HUES6 (cell line): ENCODE measurements at regions not wholly inside any gene's neighbourhood (a gene's known extent, or its start where the extent isn't known, plus 50 kb on each side); places are given as distances from the start of the nearest gene placed in this dataset.

Experiments used
- H3K27ac ChIP-seq: 2 replicates; pipeline ENCODE4 v1.7.0; 2013; ENCODE audit warnings: low read depth, mild to moderate bottlenecking, low read length, inconsistent platforms
- H3K27me3 ChIP-seq: 2 replicates; pipeline ENCODE4 v1.6.1; 2013; ENCODE audit warnings: low read length; ENCODE audit not compliant: control insufficient read depth, insufficient read depth
- H3K36me3 ChIP-seq: 2 replicates; pipeline ENCODE4 v1.6.1; 2013; ENCODE audit warnings: low read length; ENCODE audit not compliant: control insufficient read depth, insufficient read depth
- H3K4me1 ChIP-seq: 2 replicates; pipeline ENCODE4 v1.6.1; 2013; ENCODE audit warnings: low read length; ENCODE audit not compliant: control insufficient read depth, insufficient read depth
- H3K4me3 ChIP-seq: 2 replicates; pipeline ENCODE4 v1.5.1; 2013; ENCODE audit warnings: low read depth, low read length
- H3K9ac ChIP-seq: one replicate; pipeline ENCODE4 v1.6.1; 2013; ENCODE audit warnings: mild to moderate bottlenecking, low read length
- H3K9me3 ChIP-seq: 2 replicates; pipeline ENCODE4 v1.6.1; 2013; ENCODE audit warnings: low read depth, low read length; ENCODE audit not compliant: control insufficient read depth, insufficient read depth

- Histone ChIP-seq H3K9ac (no peak overlapping the region), H3K4me1 (no peaks in the 10 kb centered on the region), H3K27ac (no peak overlapping the region), H3K4me3 (no peak overlapping the region), H3K9me3 (0 out of 2 replicates have a peak, but pooled peaks cover 3% of the 10 kb centered on the region), H3K36me3 (no peaks in the 10 kb centered on the region), H3K27me3 (no peaks in the 10 kb centered on the region)
Observed at GRCh38 chr3:135349254-135349948, 554.3 kb downstream of the EPHB1 start.

GRCh38 chr3:135352213-135352612 is 557.2 kb downstream of the EPHB1 start:
- H3K9me3 ChIP-seq, result peaks cover 7% of the 10 kb centered on the region; the same call in 1 of the 2 replicates
- H3K4me1 ChIP-seq, result no peaks in the 10 kb centered on the region
- no peak overlapping the region for H3K4me3 ChIP-seq
- no peak overlapping the region for H3K9ac ChIP-seq
- no peak overlapping the region for H3K27ac ChIP-seq
- H3K36me3 ChIP-seq, result no peaks in the 10 kb centered on the region
- no peaks in the 10 kb centered on the region for H3K27me3 ChIP-seq

DNA sequence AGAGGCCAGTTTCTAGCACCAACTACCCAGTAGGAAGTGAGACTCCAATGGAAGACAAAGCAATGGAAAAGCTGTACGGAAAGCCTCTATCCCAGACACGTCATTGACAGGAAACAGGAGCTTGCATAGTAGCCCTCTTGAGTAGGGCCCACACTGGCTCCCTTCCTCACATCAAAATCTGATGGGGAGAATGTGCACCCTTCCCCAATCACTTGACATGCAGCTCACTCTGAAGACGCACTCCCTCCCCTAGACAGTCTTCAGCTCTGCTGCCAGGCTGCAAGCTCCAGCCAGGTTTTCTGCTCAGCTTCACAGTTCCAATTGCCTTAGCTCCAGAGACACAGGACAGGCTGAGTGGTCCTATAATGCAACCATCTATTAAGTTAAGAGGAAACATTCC is 567.8 kb downstream of the EPHB1 start:
- Histone ChIP-seq H3K27me3 (no peaks in the 10 kb centered on the region), H3K9ac (no peak overlapping the region), H3K4me1 (no peaks in the 10 kb centered on the region), H3K36me3 (no peaks in the 10 kb centered on the region), H3K9me3 (no peaks in the 10 kb centered on the region), H3K4me3 (no peak overlapping the region), H3K27ac (no peak overlapping the region)

GRCh38 chr3:135364676-135365075 is 569.6 kb downstream of the EPHB1 start:
- H3K9me3 ChIP-seq, result no peaks in the 10 kb centered on the region
- no peak overlapping the region for H3K27ac ChIP-seq
- no peaks in the 10 kb centered on the region for H3K27me3 ChIP-seq
- H3K9ac ChIP-seq, result no peak overlapping the region
- peaks cover 8% of the 10 kb centered on the region for H3K4me1 ChIP-seq
- no peaks in the 10 kb centered on the region for H3K36me3 ChIP-seq
- no peak overlapping the region for H3K4me3 ChIP-seq

- Histone ChIP-seq H3K27ac (no peak overlapping the region), H3K36me3 (no peaks in the 10 kb centered on the region), H3K9me3 (no peaks in the 10 kb centered on the region), H3K4me3 (no peak overlapping the region), H3K9ac (no peak overlapping the region), H3K4me1 (peaks cover 8% of the 10 kb centered on the region), H3K27me3 (no peaks in the 10 kb centered on the region)
Observed at GRCh38 chr3:135366816-135367215, 571.8 kb downstream of the EPHB1 start.

- no peaks in the 10 kb centered on the region for H3K9me3 ChIP-seq
- no peak overlapping the region for H3K27ac ChIP-seq
- H3K4me3 ChIP-seq, result no peak overlapping the region
- peaks cover 8% of the 10 kb centered on the region for H3K4me1 ChIP-seq
- no peak overlapping the region for H3K9ac ChIP-seq
- no peaks in the 10 kb centered on the region for H3K27me3 ChIP-seq
- no peaks in the 10 kb centered on the region for H3K36me3 ChIP-seq
Observed at GRCh38 chr3:135368316-135368715, 573.3 kb downstream of the EPHB1 start.

- no peaks in the 10 kb centered on the region for H3K9me3 ChIP-seq
- H3K36me3 ChIP-seq, result no peaks in the 10 kb centered on the region
- H3K27ac ChIP-seq, result no peak overlapping the region
- no peaks in the 10 kb centered on the region for H3K27me3 ChIP-seq
- no peak overlapping the region for H3K9ac ChIP-seq
- H3K4me1 ChIP-seq, result peaks cover 8% of the 10 kb centered on the region
- no peak overlapping the region for H3K4me3 ChIP-seq
Observed at GRCh38 chr3:135368781-135369180, 573.7 kb downstream of the EPHB1 start.

DNA sequence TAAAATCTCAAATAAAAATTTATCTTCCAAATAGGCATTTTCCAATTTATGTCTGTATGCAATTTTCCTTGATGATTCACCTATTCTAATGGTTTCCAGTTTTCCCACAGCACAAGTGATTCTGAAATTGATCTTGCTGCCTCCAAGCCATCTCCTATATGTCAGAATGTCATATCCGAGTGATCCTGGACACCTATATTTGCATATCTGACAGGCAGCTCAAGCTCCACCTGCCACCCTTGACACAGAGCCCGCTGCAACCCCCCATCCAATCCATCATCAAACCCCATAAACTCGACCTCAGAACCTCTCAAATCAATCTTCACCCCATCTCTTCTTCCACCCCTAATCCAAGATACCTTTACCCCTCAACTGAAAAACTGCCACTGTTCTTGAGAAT is 579.5 kb downstream of the EPHB1 start:
- Histone ChIP-seq H3K27me3 (no peaks in the 10 kb centered on the region), H3K9me3 (no peaks in the 10 kb centered on the region)

DNA sequence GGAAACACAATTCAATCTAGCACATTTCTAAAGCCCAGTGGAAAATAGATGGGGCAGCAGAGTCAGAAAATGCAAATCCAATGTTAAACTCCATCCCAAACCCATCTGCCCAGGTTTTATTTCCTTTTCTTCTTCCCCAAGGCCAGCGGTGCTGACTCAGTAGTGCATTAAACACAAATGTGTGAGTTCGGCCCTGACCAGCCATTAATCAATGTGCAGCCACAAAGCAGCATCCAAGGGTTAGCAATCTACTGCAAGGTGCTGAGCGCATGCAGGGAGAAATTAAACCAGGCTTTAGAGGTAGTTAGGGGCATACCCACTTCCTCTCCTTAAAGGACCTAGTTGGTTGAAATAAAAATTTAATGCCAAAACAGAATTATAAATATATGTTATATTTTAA is 583.3 kb upstream of the PPP2R3A start:
- Histone ChIP-seq H3K36me3 (no peaks in the 10 kb centered on the region), H3K9me3 (no peaks in the 10 kb centered on the region), H3K27ac (no peak overlapping the region), H3K4me3 (no peak overlapping the region), H3K9ac (no peak overlapping the region), H3K4me1 (no peaks in the 10 kb centered on the region; the same call in 1 of the 2 replicates), H3K27me3 (no peaks in the 10 kb centered on the region)

More for the DNA sequence above, 579.5 kb downstream of the EPHB1 start:
- no peaks in the 10 kb centered on the region for H3K4me1 ChIP-seq
- no peaks in the 10 kb centered on the region for H3K36me3 ChIP-seq
- no peak overlapping the region for H3K4me3 ChIP-seq
- no peak overlapping the region for H3K27ac ChIP-seq
- H3K9ac ChIP-seq, result no peak overlapping the region

DNA sequence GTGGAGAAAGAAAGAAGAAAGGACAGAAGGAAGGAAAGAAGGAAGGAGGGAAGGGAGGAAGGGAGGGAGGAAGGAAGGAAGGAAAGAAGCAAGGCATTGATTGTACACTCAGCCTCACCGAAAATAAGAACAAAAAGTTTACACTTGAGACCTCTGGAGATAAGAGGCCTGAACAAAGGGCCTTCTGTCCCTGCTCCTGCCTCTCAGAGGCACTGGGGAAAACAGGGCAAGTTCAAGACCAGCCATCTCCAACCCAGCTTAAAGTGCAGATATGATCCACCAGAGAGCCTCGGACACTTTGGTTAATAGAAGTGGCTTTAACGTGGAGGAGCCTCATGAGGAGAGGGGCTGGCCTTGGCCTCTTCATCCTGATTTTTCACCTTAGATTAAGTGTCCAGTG is 582.9 kb upstream of the PPP2R3A start:
- no peaks in the 10 kb centered on the region for H3K9me3 ChIP-seq
- no peaks in the 10 kb centered on the region for H3K27me3 ChIP-seq
- no peak overlapping the region for H3K9ac ChIP-seq
- H3K4me3 ChIP-seq, result no peak overlapping the region
- no peaks in the 10 kb centered on the region; the same call in 1 of the 2 replicates for H3K4me1 ChIP-seq
- H3K27ac ChIP-seq, result no peak overlapping the region
- no peaks in the 10 kb centered on the region for H3K36me3 ChIP-seq

DNA sequence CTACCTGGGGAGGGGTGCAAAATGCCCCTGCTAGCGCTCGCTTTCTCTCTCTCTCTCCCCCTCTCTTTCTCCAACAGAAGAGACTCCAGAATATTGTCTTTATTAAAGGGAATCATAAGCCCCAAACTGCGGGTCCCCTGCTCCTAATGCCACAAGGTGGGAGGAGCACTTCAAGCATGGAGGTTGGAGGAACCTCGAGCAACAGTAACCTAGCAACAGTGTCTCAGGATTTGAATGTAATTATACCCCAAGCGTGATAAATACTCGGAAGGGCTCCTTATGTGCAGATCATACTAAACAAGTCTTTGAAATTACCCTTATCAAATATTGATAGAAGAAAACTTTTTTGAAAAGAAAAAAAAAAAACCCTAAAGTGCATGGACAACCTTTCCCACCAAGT is 582.2 kb upstream of the PPP2R3A start:
- no peaks in the 10 kb centered on the region for H3K9me3 ChIP-seq
- H3K36me3 ChIP-seq, result no peaks in the 10 kb centered on the region
- no peak overlapping the region for H3K27ac ChIP-seq
- no peaks in the 10 kb centered on the region for H3K27me3 ChIP-seq
- no peaks in the 10 kb centered on the region; the same call in 1 of the 2 replicates for H3K4me1 ChIP-seq
- H3K9ac ChIP-seq, result no peak overlapping the region
- H3K4me3 ChIP-seq, result no peak overlapping the region
